ENCODE measurements at regions not wholly inside any gene's neighbourhood (a gene's known extent, or its start where the extent isn't known, plus 50 kb on each side); places are given as distances from the start of the nearest gene placed in this dataset.
"Not testable (repeated sequence)": the region's sequence is repeated elsewhere in the genome, so short reads cannot be mapped to it uniquely, and the experiment has no call there.

- Histone ChIP-seq H3K23ac (ENCODE audit: low read length) (no peak overlapping the region), H3K4me2 (ENCODE audit: low read length) (no peak overlapping the region)
- WGBS (ENCODE audit: extremely low coverage, insufficient coverage, insufficient read length): no CpG with 5 or more reads among the region's 2 CpGs
These were observed 1396.3 kb downstream of the GATA3 start for GRCh38 chr10:9450801-9451200.

GRCh38 chr10:9451211-9451773 is 1396.8 kb downstream of the GATA3 start:
- Histone ChIP-seq H3K18ac (ENCODE audit: low read length) (no peak overlapping the region), H3K4ac (ENCODE audit: low read depth, low read length) (no peak overlapping the region), H4K12ac (ENCODE audit: low read depth, low read length) (no peak overlapping the region), H3K4me2 (ENCODE audit: low read length) (no peak overlapping the region), H3K36me3 (ENCODE audit: control insufficient read depth in 1 of 2, insufficient read depth in 2 of 2, low read length in 2 of 2) (no peaks in the 10 kb centered on the region), H2AFZ (ENCODE audit: insufficient read depth, low read length, poor library complexity) (no peak overlapping the region), H3K23ac (ENCODE audit: low read length) (no peak overlapping the region), H3K14ac (ENCODE audit: low read length) (no peak overlapping the region), H2BK12ac (ENCODE audit: low read length) (no peak overlapping the region), H3K27ac (ENCODE audit: low read depth, low read length) (no peak overlapping the region), H2AK5ac (ENCODE audit: low read length) (no peak overlapping the region), H2BK120ac (ENCODE audit: insufficient read depth, low read length, poor library complexity) (no peak overlapping the region), H3K4me1 (ENCODE audit: control insufficient read depth in 1 of 2, insufficient read depth in 2 of 2, low read length in 2 of 2) (no peaks in the 10 kb centered on the region), H3K79me1 (ENCODE audit: low read length) (no peaks in the 10 kb centered on the region), H3K27me3 (ENCODE audit: insufficient read depth, low read length) (no peaks in the 10 kb centered on the region), H3K79me2 (ENCODE audit: control insufficient read depth, insufficient read depth, low read length, poor library complexity) (no peaks in the 10 kb centered on the region), H4K8ac (ENCODE audit: low read depth, low read length) (no peak overlapping the region), H4K91ac (ENCODE audit: low read depth, low read length) (no peak overlapping the region), H3K9me3 (ENCODE audit: insufficient read depth, low read depth, low read length) (peaks cover 2% of the 10 kb centered on the region), H2BK5ac (ENCODE audit: low read depth, low read length, poor library complexity) (no peak overlapping the region), H3K9ac (ENCODE audit: low read length) (no peak overlapping the region), H3K4me3 (ENCODE audit: low read depth, low read length) (no peak overlapping the region)
- no peak for DNase-seq
- WGBS (ENCODE audit: extremely low coverage, insufficient coverage, insufficient read length): no CpG with 5 or more reads among the region's 2 CpGs

More at GRCh38 chr10:9450801-9451200, 1396.3 kb downstream of the GATA3 start:
- Histone ChIP-seq H2AFZ (ENCODE audit: insufficient read depth, low read length, poor library complexity) (no peak overlapping the region), H3K4me1 (ENCODE audit: control insufficient read depth in 1 of 2, insufficient read depth in 2 of 2, low read length in 2 of 2) (no peaks in the 10 kb centered on the region), H3K4me3 (ENCODE audit: low read depth, low read length) (no peak overlapping the region), H3K27me3 (ENCODE audit: insufficient read depth, low read length) (no peaks in the 10 kb centered on the region), H3K79me2 (ENCODE audit: control insufficient read depth, insufficient read depth, low read length, poor library complexity) (no peaks in the 10 kb centered on the region), H2BK12ac (ENCODE audit: low read length) (no peak overlapping the region), H3K4ac (ENCODE audit: low read depth, low read length) (no peak overlapping the region), H3K9ac (ENCODE audit: low read length) (no peak overlapping the region), H4K8ac (ENCODE audit: low read depth, low read length) (no peak overlapping the region), H4K91ac (ENCODE audit: low read depth, low read length) (no peak overlapping the region), H3K27ac (ENCODE audit: low read depth, low read length) (no peak overlapping the region), H2AK5ac (ENCODE audit: low read length) (no peak overlapping the region), H3K9me3 (ENCODE audit: insufficient read depth, low read depth, low read length) (peaks cover 2% of the 10 kb centered on the region), H3K14ac (ENCODE audit: low read length) (no peak overlapping the region), H3K36me3 (ENCODE audit: control insufficient read depth in 1 of 2, insufficient read depth in 2 of 2, low read length in 2 of 2) (no peaks in the 10 kb centered on the region), H3K79me1 (ENCODE audit: low read length) (no peaks in the 10 kb centered on the region), H4K12ac (ENCODE audit: low read depth, low read length) (no peak overlapping the region), H3K18ac (ENCODE audit: low read length) (no peak overlapping the region), H2BK120ac (ENCODE audit: insufficient read depth, low read length, poor library complexity) (no peak overlapping the region), H2BK5ac (ENCODE audit: low read depth, low read length, poor library complexity) (no peak overlapping the region)
- DNase-seq: no peak

DNA sequence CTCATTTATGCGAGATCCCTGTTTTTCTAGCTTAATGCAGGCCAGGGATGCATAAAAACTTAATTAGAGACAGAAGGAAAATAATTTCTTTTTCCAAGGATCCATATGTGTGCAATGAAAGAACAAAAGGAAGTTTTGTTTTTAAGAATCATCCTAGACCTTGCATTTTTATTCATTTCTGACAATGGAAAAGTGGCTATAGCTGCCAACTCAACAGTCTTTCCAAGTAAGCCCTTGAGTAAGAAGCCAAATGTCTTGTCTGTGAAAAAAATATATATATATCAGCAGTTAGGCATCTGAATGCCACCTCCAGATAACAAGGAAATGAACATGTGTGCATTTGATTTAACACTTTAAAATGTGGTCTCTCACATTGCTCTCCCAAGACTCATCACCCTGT is 1397.6 kb downstream of the GATA3 start:
- Histone ChIP-seq H3K36me3 (ENCODE audit: control insufficient read depth in 1 of 2, insufficient read depth in 2 of 2, low read length in 2 of 2) (no peaks in the 10 kb centered on the region), H3K4ac (ENCODE audit: low read depth, low read length) (no peak overlapping the region)

GRCh38 chr10:9453871-9454270 is 1399.4 kb downstream of the GATA3 start:
- not testable (repeated sequence) for H2BK12ac ChIP-seq (ENCODE audit: low read length); H4K8ac ChIP-seq (ENCODE audit: low read depth, low read length); H3K14ac ChIP-seq (ENCODE audit: low read length); H2BK5ac ChIP-seq (ENCODE audit: low read depth, low read length, poor library complexity); H3K23ac ChIP-seq (ENCODE audit: low read length); H3K36me3 ChIP-seq (ENCODE audit: control insufficient read depth in 1 of 2, insufficient read depth in 2 of 2, low read length in 2 of 2); H3K4me2 ChIP-seq (ENCODE audit: low read length); H3K18ac ChIP-seq (ENCODE audit: low read length); H3K4me1 ChIP-seq (ENCODE audit: control insufficient read depth in 1 of 2, insufficient read depth in 2 of 2, low read length in 2 of 2); H3K9ac ChIP-seq (ENCODE audit: low read length); H2AK5ac ChIP-seq (ENCODE audit: low read length); H3K9me3 ChIP-seq (ENCODE audit: insufficient read depth, low read depth, low read length); H3K4me3 ChIP-seq (ENCODE audit: low read depth, low read length); H4K91ac ChIP-seq (ENCODE audit: low read depth, low read length); H4K12ac ChIP-seq (ENCODE audit: low read depth, low read length); H3K27ac ChIP-seq (ENCODE audit: low read depth, low read length); H3K79me1 ChIP-seq (ENCODE audit: low read length); DNase-seq; H3K4ac ChIP-seq (ENCODE audit: low read depth, low read length); H2BK120ac ChIP-seq (ENCODE audit: insufficient read depth, low read length, poor library complexity); H3K79me2 ChIP-seq (ENCODE audit: control insufficient read depth, insufficient read depth, low read length, poor library complexity); H2AFZ ChIP-seq (ENCODE audit: insufficient read depth, low read length, poor library complexity); H3K27me3 ChIP-seq (ENCODE audit: insufficient read depth, low read length)
- WGBS (ENCODE audit: extremely low coverage, insufficient coverage, insufficient read length): no CpG with 5 or more reads among the region's 3 CpGs

More for the DNA sequence above, 1397.6 kb downstream of the GATA3 start:
- no peaks in the 10 kb centered on the region for H3K27me3 ChIP-seq (ENCODE audit: insufficient read depth, low read length)
- H3K9ac ChIP-seq (ENCODE audit: low read length): no peak overlapping the region
- no peak overlapping the region for H4K12ac ChIP-seq (ENCODE audit: low read depth, low read length)
- no peak overlapping the region for H2AK5ac ChIP-seq (ENCODE audit: low read length)
- H3K79me1 ChIP-seq (ENCODE audit: low read length): no peaks in the 10 kb centered on the region
- no peak overlapping the region for H4K8ac ChIP-seq (ENCODE audit: low read depth, low read length)
- no peak overlapping the region for H2BK5ac ChIP-seq (ENCODE audit: low read depth, low read length, poor library complexity)
- no peak overlapping the region for H4K91ac ChIP-seq (ENCODE audit: low read depth, low read length)
- H3K79me2 ChIP-seq (ENCODE audit: control insufficient read depth, insufficient read depth, low read length, poor library complexity): no peaks in the 10 kb centered on the region
- H3K18ac ChIP-seq (ENCODE audit: low read length): no peak overlapping the region
- no peak overlapping the region for H3K4me2 ChIP-seq (ENCODE audit: low read length)
- no peak for DNase-seq
- H2BK12ac ChIP-seq (ENCODE audit: low read length): no peak overlapping the region
- H3K4me1 ChIP-seq (ENCODE audit: control insufficient read depth in 1 of 2, insufficient read depth in 2 of 2, low read length in 2 of 2): no peaks in the 10 kb centered on the region
- H3K9me3 ChIP-seq (ENCODE audit: insufficient read depth, low read depth, low read length): peaks cover 2% of the 10 kb centered on the region
- no peak overlapping the region for H3K14ac ChIP-seq (ENCODE audit: low read length)
- H3K4me3 ChIP-seq (ENCODE audit: low read depth, low read length): no peak overlapping the region
- no CpG with 5 or more reads among the region's 1 CpG for WGBS (ENCODE audit: extremely low coverage, insufficient coverage, insufficient read length)
- H2AFZ ChIP-seq (ENCODE audit: insufficient read depth, low read length, poor library complexity): no peak overlapping the region
- H3K27ac ChIP-seq (ENCODE audit: low read depth, low read length): no peak overlapping the region
- H2BK120ac ChIP-seq (ENCODE audit: insufficient read depth, low read length, poor library complexity): no peak overlapping the region
- no peak overlapping the region for H3K23ac ChIP-seq (ENCODE audit: low read length)
